Endometrial microvascular endothelial cells (primary cell): ENCODE measurements at regions not wholly inside any gene's neighbourhood (a gene's known extent, or its start where the extent isn't known, plus 50 kb on each side); places are given as distances from the start of the nearest gene placed in this dataset.

ENCODE experiments used
- in situ Hi-C: cut with HindIII; loops from 2 replicates; pipeline ENCODE4 v1.10.0; 2017; ENCODE audit warnings: low sequenced_read_pairs, low pct_unique_long_range_greater_than_20kb; ENCODE audit errors: inconsistent ontology term

- in situ Hi-C loops: no loop called here
Measured at GRCh38 chr3:194929578-194929960, 243.9 kb downstream of the FAM43A start.

GRCh38 chr3:194930377-194931204, 244.9 kb downstream of the FAM43A start:
- in situ Hi-C loops: loop anchor here (5.0 kb wide), 2 partner anchors 68 to 182 kb away; no protein-coding TSS in a partner anchor

- in situ Hi-C loops: loop anchor here (5.0 kb wide), 2 partner anchors 69 to 181 kb away; no protein-coding TSS in a partner anchor
Measured at GRCh38 chr3:194931347-194931746, 245.7 kb downstream of the FAM43A start.

- in situ Hi-C loops: loop anchor here (5.0 kb wide), 2 partner anchors 70 to 180 kb away; no protein-coding TSS in a partner anchor
Measured at GRCh38 chr3:194931865-194932264, 246.2 kb downstream of the FAM43A start.

GRCh38 chr3:194933465-194933864, 247.8 kb downstream of the FAM43A start:
- in situ Hi-C loops: loop anchor here (5.0 kb wide), 2 partner anchors 71 to 179 kb away; no protein-coding TSS in a partner anchor

- in situ Hi-C loops: no loop called here
Measured at GRCh38 chr3:194935061-194935460, 249.4 kb downstream of the FAM43A start.

GRCh38 chr3:194935632-194936470, 250.2 kb downstream of the FAM43A start:
- in situ Hi-C loops: no loop called here

GRCh38 chr3:194936659-194937058, 251.0 kb downstream of the FAM43A start:
- in situ Hi-C loops: no loop called here

GRCh38 chr3:194937144-194937543, 251.5 kb downstream of the FAM43A start:
- in situ Hi-C loops: no loop called here

- in situ Hi-C loops: no loop called here
Measured at GRCh38 chr3:194937882-194938321, 252.2 kb downstream of the FAM43A start.

GRCh38 chr3:194938845-194939531, 253.3 kb downstream of the FAM43A start:
- in situ Hi-C loops: no loop called here

GRCh38 chr3:194939532-194939909, 253.8 kb downstream of the FAM43A start:
- in situ Hi-C loops: no loop called here

GRCh38 chr3:194939949-194940770, 254.5 kb downstream of the FAM43A start:
- in situ Hi-C loops: no loop called here

GRCh38 chr3:194941360-194941955, 255.8 kb downstream of the FAM43A start:
- in situ Hi-C loops: no loop called here

GRCh38 chr3:194941956-194942511, 256.4 kb downstream of the FAM43A start:
- in situ Hi-C loops: no loop called here

- in situ Hi-C loops: no loop called here
Measured at GRCh38 chr3:194944526-194944925, 258.8 kb downstream of the FAM43A start.

GRCh38 chr3:194945508-194945907, 259.8 kb downstream of the FAM43A start:
- in situ Hi-C loops: no loop called here

- in situ Hi-C loops: no loop called here
Measured at GRCh38 chr3:194946091-194946490, 260.4 kb downstream of the FAM43A start.
